ENCODE measurements at regions not wholly inside any gene's neighbourhood (a gene's known extent, or its start where the extent isn't known, plus 50 kb on each side); places are given as distances from the start of the nearest gene placed in this dataset.

- Histone ChIP-seq H3K4me3 (replicated peaks; ENCODE audit: insufficient read depth, low read length) (no peak overlapping the region), H3K27ac (replicated peaks) (no peak overlapping the region), H3K27me3 (ENCODE audit: insufficient read depth, poor library complexity, severe bottlenecking) (no peaks in the 10 kb centered on the region)
- no peak for DNase-seq (ENCODE audit: low read depth in 1 of 2, low spot score in 1 of 2)
- TF ChIP-seq POLR2AphosphoS5 (IDR thresholded peaks at IDR 0.05; ENCODE audit: low read depth), result no peak
- no peak for TF ChIP-seq SPI1 (IDR thresholded peaks at IDR 0.05; ENCODE audit: borderline replicate concordance, low read depth)
- TF ChIP-seq GABPA (IDR thresholded peaks at IDR 0.05; ENCODE audit: low read depth), result no peak
- TF ChIP-seq, protein P1, sequence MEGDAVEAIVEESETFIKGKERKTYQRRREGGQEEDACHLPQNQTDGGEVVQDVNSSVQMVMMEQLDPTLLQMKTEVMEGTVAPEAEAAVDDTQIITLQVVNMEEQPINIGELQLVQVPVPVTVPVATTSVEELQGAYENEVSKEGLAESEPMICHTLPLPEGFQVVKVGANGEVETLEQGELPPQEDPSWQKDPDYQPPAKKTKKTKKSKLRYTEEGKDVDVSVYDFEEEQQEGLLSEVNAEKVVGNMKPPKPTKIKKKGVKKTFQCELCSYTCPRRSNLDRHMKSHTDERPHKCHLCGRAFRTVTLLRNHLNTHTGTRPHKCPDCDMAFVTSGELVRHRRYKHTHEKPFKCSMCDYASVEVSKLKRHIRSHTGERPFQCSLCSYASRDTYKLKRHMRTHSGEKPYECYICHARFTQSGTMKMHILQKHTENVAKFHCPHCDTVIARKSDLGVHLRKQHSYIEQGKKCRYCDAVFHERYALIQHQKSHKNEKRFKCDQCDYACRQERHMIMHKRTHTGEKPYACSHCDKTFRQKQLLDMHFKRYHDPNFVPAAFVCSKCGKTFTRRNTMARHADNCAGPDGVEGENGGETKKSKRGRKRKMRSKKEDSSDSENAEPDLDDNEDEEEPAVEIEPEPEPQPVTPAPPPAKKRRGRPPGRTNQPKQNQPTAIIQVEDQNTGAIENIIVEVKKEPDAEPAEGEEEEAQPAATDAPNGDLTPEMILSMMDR (IDR thresholded peaks at IDR 0.05; ENCODE audit: insufficient read depth, low read length), result no peak
- TF ChIP-seq, protein P2, sequence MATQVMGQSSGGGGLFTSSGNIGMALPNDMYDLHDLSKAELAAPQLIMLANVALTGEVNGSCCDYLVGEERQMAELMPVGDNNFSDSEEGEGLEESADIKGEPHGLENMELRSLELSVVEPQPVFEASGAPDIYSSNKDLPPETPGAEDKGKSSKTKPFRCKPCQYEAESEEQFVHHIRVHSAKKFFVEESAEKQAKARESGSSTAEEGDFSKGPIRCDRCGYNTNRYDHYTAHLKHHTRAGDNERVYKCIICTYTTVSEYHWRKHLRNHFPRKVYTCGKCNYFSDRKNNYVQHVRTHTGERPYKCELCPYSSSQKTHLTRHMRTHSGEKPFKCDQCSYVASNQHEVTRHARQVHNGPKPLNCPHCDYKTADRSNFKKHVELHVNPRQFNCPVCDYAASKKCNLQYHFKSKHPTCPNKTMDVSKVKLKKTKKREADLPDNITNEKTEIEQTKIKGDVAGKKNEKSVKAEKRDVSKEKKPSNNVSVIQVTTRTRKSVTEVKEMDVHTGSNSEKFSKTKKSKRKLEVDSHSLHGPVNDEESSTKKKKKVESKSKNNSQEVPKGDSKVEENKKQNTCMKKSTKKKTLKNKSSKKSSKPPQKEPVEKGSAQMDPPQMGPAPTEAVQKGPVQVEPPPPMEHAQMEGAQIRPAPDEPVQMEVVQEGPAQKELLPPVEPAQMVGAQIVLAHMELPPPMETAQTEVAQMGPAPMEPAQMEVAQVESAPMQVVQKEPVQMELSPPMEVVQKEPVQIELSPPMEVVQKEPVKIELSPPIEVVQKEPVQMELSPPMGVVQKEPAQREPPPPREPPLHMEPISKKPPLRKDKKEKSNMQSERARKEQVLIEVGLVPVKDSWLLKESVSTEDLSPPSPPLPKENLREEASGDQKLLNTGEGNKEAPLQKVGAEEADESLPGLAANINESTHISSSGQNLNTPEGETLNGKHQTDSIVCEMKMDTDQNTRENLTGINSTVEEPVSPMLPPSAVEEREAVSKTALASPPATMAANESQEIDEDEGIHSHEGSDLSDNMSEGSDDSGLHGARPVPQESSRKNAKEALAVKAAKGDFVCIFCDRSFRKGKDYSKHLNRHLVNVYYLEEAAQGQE (IDR thresholded peaks at IDR 0.05; ENCODE audit: insufficient replicate concordance, low read depth), result no peak
Measured at GRCh38 chr13:76038920-76039716, 403.0 kb downstream of the LMO7 start.

GRCh38 chr13:76036176-76036575 lies 400.0 kb downstream of the LMO7 start:
- no peak for DNase-seq (ENCODE audit: low read depth in 1 of 2, low spot score in 1 of 2)
- TF ChIP-seq GABPA (IDR thresholded peaks at IDR 0.05; ENCODE audit: low read depth) (no peak), SPI1 (IDR thresholded peaks at IDR 0.05; ENCODE audit: borderline replicate concordance, low read depth) (no peak), POLR2AphosphoS5 (IDR thresholded peaks at IDR 0.05; ENCODE audit: low read depth) (no peak)
- TF ChIP-seq, protein P2 (IDR thresholded peaks at IDR 0.05; ENCODE audit: insufficient replicate concordance, low read depth), result no peak
- TF ChIP-seq, protein P1 (IDR thresholded peaks at IDR 0.05; ENCODE audit: insufficient read depth, low read length), result no peak
- H3K27ac ChIP-seq (replicated peaks), result no peak overlapping the region
- H3K27me3 ChIP-seq (ENCODE audit: insufficient read depth, poor library complexity, severe bottlenecking), result no peaks in the 10 kb centered on the region
- no peak overlapping the region for H3K4me3 ChIP-seq (replicated peaks; ENCODE audit: insufficient read depth, low read length)

- TF ChIP-seq GABPA (IDR thresholded peaks at IDR 0.05; ENCODE audit: low read depth) (no peak), POLR2AphosphoS5 (IDR thresholded peaks at IDR 0.05; ENCODE audit: low read depth) (no peak), SPI1 (IDR thresholded peaks at IDR 0.05; ENCODE audit: borderline replicate concordance, low read depth) (no peak)
- TF ChIP-seq, protein P1 (IDR thresholded peaks at IDR 0.05; ENCODE audit: insufficient read depth, low read length), result no peak
- TF ChIP-seq, protein P2 (IDR thresholded peaks at IDR 0.05; ENCODE audit: insufficient replicate concordance, low read depth), result no peak
- DNase-seq (ENCODE audit: low read depth in 1 of 2, low spot score in 1 of 2), result no peak
- H3K4me3 ChIP-seq (replicated peaks; ENCODE audit: insufficient read depth, low read length), result no peak overlapping the region
- H3K27me3 ChIP-seq (ENCODE audit: insufficient read depth, poor library complexity, severe bottlenecking), result no peaks in the 10 kb centered on the region
- H3K27ac ChIP-seq (replicated peaks), result no peak overlapping the region
Measured at GRCh38 chr13:76035711-76036110, 399.6 kb downstream of the LMO7 start.
